K562 (cell line): ENCODE measurements at regions not wholly inside any gene's neighbourhood (a gene's known extent, or its start where the extent isn't known, plus 50 kb on each side); places are given as distances from the start of the nearest gene placed in this dataset.

Experiments used
- ATAC-seq: fragments of 200-7000 bp; cut with Tn5 transposase; 3 replicates; pipeline ENCODE4 v1.9.1; 2020; ENCODE audit warnings: moderate library complexity
- BruUV-seq: library from RNA; stranded (reverse); fragments of 400-500 nt; replicated peaks from 2 replicates; lab custom pipeline; 2021; lab: Mats Ljungman, UMichigan
- CTCF ChIA-PET: fragments of 300-600 bp; formaldehyde crosslinking; extraction: SDS; loops from one replicate; lab custom pipeline; 2021; ENCODE audit warnings: low intra/inter-chr PET ratio; lab: Yijun Ruan, JAX
- POLR2A ChIA-PET: fragments of 300-600, 350-650 bp; sonication (Branson Sonifier 250); formaldehyde crosslinking; extraction: SDS; loops from one replicate; lab custom pipeline; 2021; ENCODE audit warnings: antibody characterized with exemption, inconsistent platforms; lab: Yijun Ruan, JAX
- DNase-seq, 4 experiments: peaks; one replicate each; pipeline versions ENCODE4 v3.0.0 to v3.0.0-alpha.2; 2011 to 2018; ENCODE audit warnings: low spot score in 3 of 4, mixed read lengths in 3 of 4; ENCODE audit errors: extremely low read depth in 1 of 4
- FAIRE-seq: peaks from 2 replicates; lab custom pipeline; 2011; peaks lifted over from hg19 to GRCh38; lab: Jason Lieb, UNC
- H2AFZ ChIP-seq: 2 replicates; pipeline ENCODE4 v1.6.0; 2011; ENCODE audit warnings: low read depth, low read length, control low read depth, inconsistent platforms
- H3K27ac ChIP-seq: fragments of 200-600 bp; 3 replicates; pipeline ENCODE4 v1.8.0; 2011; ENCODE audit warnings: low read depth, mild to moderate bottlenecking, control low read depth, inconsistent platforms, low read length, moderate library complexity, mixed read lengths; ENCODE audit errors: extremely low read depth
- H3K27me3 ChIP-seq, 2 experiments: fragments of 300-600 bp in 1 of 2; 2 replicates in 1 of 2; 3 replicates in 1 of 2; pipeline versions ENCODE4 v1.6.0 to v1.8.0; 2011; ENCODE audit warnings: inconsistent platforms in 2 of 2, low read length in 2 of 2, mild to moderate bottlenecking in 1 of 2, mixed read lengths in 1 of 2, moderate library complexity in 1 of 2; ENCODE audit not compliant: control insufficient read depth in 2 of 2, insufficient read depth in 2 of 2
- H3K36me3 ChIP-seq: fragments of 300-600 bp; 3 replicates; pipeline ENCODE4 v1.8.0; 2011; ENCODE audit warnings: mild to moderate bottlenecking, low read length, inconsistent platforms; ENCODE audit not compliant: control insufficient read depth, insufficient read depth
- H3K4me1 ChIP-seq, 2 experiments: fragments of 200-600 bp in 1 of 2; replicated peaks in 1 of 2; 2 replicates in 1 of 2; 3 replicates in 1 of 2; pipeline versions ENCODE4 v1.5.1 to v1.8.0; 2011; ENCODE audit warnings: inconsistent platforms in 2 of 2, low read length in 2 of 2, mild to moderate bottlenecking in 1 of 2, mixed read lengths in 1 of 2, moderate library complexity in 1 of 2; ENCODE audit not compliant: control insufficient read depth in 2 of 2, insufficient read depth in 2 of 2
- H3K4me2 ChIP-seq: 2 replicates; pipeline ENCODE4 v1.6.1; 2011; ENCODE audit warnings: low read length, control low read depth, inconsistent platforms, mixed read lengths; ENCODE audit not compliant: insufficient read depth
- H3K4me3 ChIP-seq: fragments of 200-600 bp; sonication (generic), shearing (Covaris generic); 2 replicates; pipeline ENCODE4 v1.5.1; 2016; ENCODE audit warnings: control low read depth, inconsistent platforms
- H3K79me2 ChIP-seq: fragments of 200-600 bp; 3 replicates; pipeline ENCODE4 v1.8.0; 2011; ENCODE audit warnings: low read length, inconsistent platforms; ENCODE audit not compliant: control insufficient read depth, insufficient read depth
- H3K9ac ChIP-seq, 2 experiments: 2 replicates each; pipeline versions ENCODE4 v1.6.0 to v1.6.1; 2011; ENCODE audit warnings: low read depth in 2 of 2, low read length in 2 of 2, control low read depth in 1 of 2, inconsistent platforms in 1 of 2, mild to moderate bottlenecking in 1 of 2, mixed read lengths in 1 of 2; ENCODE audit not compliant: insufficient read depth in 1 of 2
- H3K9me1 ChIP-seq: one replicate; pipeline ENCODE4 v1.6.0; 2011; ENCODE audit warnings: inconsistent platforms, mild to moderate bottlenecking, low read length, moderate library complexity; ENCODE audit not compliant: control insufficient read depth, insufficient read depth
- H3K9me3 ChIP-seq: replicated peaks from 2 replicates; pipeline ENCODE4 v1.5.1; 2011; ENCODE audit warnings: low read depth, low read length, inconsistent platforms; ENCODE audit not compliant: control insufficient read depth, insufficient read depth
- H4K20me1 ChIP-seq: replicated peaks from 2 replicates; pipeline ENCODE4 v1.6.1; 2011; ENCODE audit warnings: low read length, inconsistent platforms, mixed read lengths; ENCODE audit not compliant: control insufficient read depth, insufficient read depth
- ATF3 ChIP-seq, 2 experiments: fragments of 450-650 bp in 1 of 2; sonication (generic) in 1 of 2; formaldehyde crosslinking in 1 of 2; IDR thresholded peaks in 1 of 2; conservative IDR thresholded peaks in 1 of 2; 2 replicates each; pipeline versions ENCODE4 v1.6.1 to v1.8.1; 2016 to 2023; ENCODE audit warnings: mild to moderate bottlenecking in 2 of 2, moderate library complexity in 2 of 2, inconsistent platforms in 1 of 2, missing genetic modification reagents in 1 of 2
- DLX4 ChIP-seq: fragments of 250-450 bp; sonication (Bioruptor Pico); IDR thresholded peaks from 2 replicates; pipeline ENCODE4 v1.6.1; 2021; ENCODE audit warnings: mild to moderate bottlenecking
- GMEB1 ChIP-seq: fragments of 250-450 bp; sonication (Bioruptor Pico); IDR thresholded peaks from 2 replicates; pipeline ENCODE4 v1.4.0; 2020; ENCODE audit warnings: mild to moderate bottlenecking
- HNRNPUL1 ChIP-seq: fragments of 200-400 bp; formaldehyde crosslinking; IDR thresholded peaks from 2 replicates; pipeline ENCODE4 v1.6.1; 2017; ENCODE audit warnings: low read length
- HSF4 ChIP-seq: fragments of 250-450 bp; sonication (Bioruptor Pico); IDR thresholded peaks from 2 replicates; pipeline ENCODE4 v2.1.2; 2022; ENCODE audit warnings: mild to moderate bottlenecking, moderate library complexity, borderline replicate concordance
- NKRF ChIP-seq: fragments of 450-650 bp; IDR thresholded peaks from 2 replicates; pipeline ENCODE4 v1.6.1; 2016; ENCODE audit warnings: borderline replicate concordance
- NR3C1 ChIP-seq: sonication (generic); formaldehyde crosslinking; IDR thresholded peaks from 2 replicates; pipeline ENCODE4 v1.8.1; 2022; ENCODE audit warnings: missing genetic modification reagents
- POLR3G ChIP-seq: IDR thresholded peaks from 2 replicates; pipeline ENCODE4 v1.6.1; 2011; ENCODE audit not compliant: insufficient read length, insufficient replicate concordance; ENCODE audit errors: extremely low read depth
- TAF9B ChIP-seq: fragments of 450-650 bp; IDR thresholded peaks from 2 replicates; pipeline ENCODE4 v1.6.1; 2018; ENCODE audit warnings: mild to moderate bottlenecking; ENCODE audit not compliant: partially characterized antibody
- TEAD1 ChIP-seq, 2 experiments: fragments of 450-650 bp in 1 of 2; sonication (generic) in 1 of 2; formaldehyde crosslinking; IDR thresholded peaks; 2 replicates each; pipeline versions ENCODE4 v1.4.0 to v1.8.0; 2020 to 2022; ENCODE audit warnings: mild to moderate bottlenecking in 2 of 2, missing genetic modification reagents in 1 of 2
- ZEB2 ChIP-seq: fragments of 450-650 bp; IDR thresholded peaks from 2 replicates; pipeline ENCODE4 v1.6.1; 2016
- ZNF124 ChIP-seq: sonication (generic); formaldehyde crosslinking; IDR thresholded peaks from 2 replicates; pipeline ENCODE4 v1.8.1; 2022; ENCODE audit warnings: missing genetic modification reagents
- WGBS: fragments of 100-300 bp; shearing (Covaris generic); methylation state at CpG from one replicate; pipeline ENCODE4 v1.1.6; 2016; ENCODE audit warnings: low coverage, mixed read lengths; ENCODE audit not compliant: insufficient coverage; ENCODE audit errors: missing lambda C conversion rate; 5-methylcytosine and 5-hydroxymethylcytosine counted together
- in situ Hi-C: fragments of 300-500 bp; cut with MboI; formaldehyde crosslinking; loops from 4 replicates; pipeline ENCODE4 v1.15.0; 2018; ENCODE audit warnings: inconsistent platforms, mixed read lengths
- intact Hi-C: fragments of 100-400 bp; cut with micrococcal nuclease; formaldehyde crosslinking; loops from 2 replicates; pipeline ENCODE4 v1.14.2; 2022

GRCh38 chr5:50990296-50990924 is 324.0 kb downstream of the PARP8 start:
- Histone ChIP-seq H3K9ac (no peak overlapping the region), H3K4me2 (no peak overlapping the region), H3K4me1 (no peaks in the 10 kb centered on the region), H2AFZ (no peak overlapping the region), H3K27ac (no peak overlapping the region), H4K20me1 (no peaks in the 10 kb centered on the region), H3K36me3 (no peaks in the 10 kb centered on the region), H3K4me3 (no peak overlapping the region), H3K9me1 (no peaks in the 10 kb centered on the region), H3K9me3 (0 out of 2 replicates have a peak, but pooled peaks cover 3% of the 10 kb centered on the region), H3K27me3 (no peaks in the 10 kb centered on the region), H3K79me2 (no peaks in the 10 kb centered on the region)
- ChIA-PET POLR2A (interaction anchor here (0.7 to 1.1 kb wide), 3 partner anchors 18 to 1916 kb away, joined by 3 read pairs; no protein-coding TSS in a partner anchor), CTCF (no interaction called here)
- no peak for ATAC-seq
- no TSS peak for BruUV-seq
- WGBS: 15% methylated on average over 15 of the region's 15 CpGs
- in situ Hi-C loops (no loop called here), intact Hi-C loops (no loop called here)
- DNase-seq: no peak
- FAIRE-seq: no peak
- TF ChIP-seq POLR3G (no peak), ZNF124 (CRISPR knock-in tag) (no peak), TAF9B (no peak), TEAD1 (CRISPR knock-in tag; IDR thresholded peaks at IDR 0.05) (no peak), HSF4 (CRISPR knock-in tag) (no peak), ZEB2 (no peak), ATF3 (IDR thresholded peaks at IDR 0.05) (no peak), ATF3 (CRISPR knock-in tag; conservative IDR thresholded peaks at IDR 0.05) (no peak), NR3C1 (no peak), NKRF (no peak), HNRNPUL1 (no peak), DLX4 (CRISPR knock-in tag) (no peak), GMEB1 (CRISPR knock-in tag) (no peak)
